DMS79 treated with DMSO at 0.1 percent for 48 hours (cell line): ENCODE measurements at regions not wholly inside any gene's neighbourhood (a gene's known extent, or its start where the extent isn't known, plus 50 kb on each side); places are given as distances from the start of the nearest gene placed in this dataset.

ENCODE experiments used
- DNase-seq: peaks from one replicate; lab custom pipeline; 2025; lab: John Stamatoyannopoulos, UW

DNA sequence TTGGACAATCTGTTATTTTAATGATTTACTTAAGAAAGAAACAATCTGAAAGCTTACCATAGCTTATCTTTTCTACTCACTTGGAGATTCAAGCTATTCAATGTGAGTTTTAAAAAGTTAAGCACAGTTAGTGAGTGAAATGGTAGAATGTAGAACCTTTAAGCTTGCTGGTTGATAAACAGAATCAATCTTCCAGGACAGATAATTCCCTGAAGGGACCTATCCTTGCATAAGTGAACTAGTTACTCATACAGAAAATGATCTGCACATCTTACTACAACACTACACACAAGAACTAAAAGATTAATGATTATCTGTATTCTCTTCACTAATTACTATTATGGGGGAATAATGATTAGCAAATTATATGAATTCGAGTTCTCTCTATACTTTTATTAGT is 165.6 kb downstream of the PALM2AKAP2 start:
- no peak for DNase-seq

DNA sequence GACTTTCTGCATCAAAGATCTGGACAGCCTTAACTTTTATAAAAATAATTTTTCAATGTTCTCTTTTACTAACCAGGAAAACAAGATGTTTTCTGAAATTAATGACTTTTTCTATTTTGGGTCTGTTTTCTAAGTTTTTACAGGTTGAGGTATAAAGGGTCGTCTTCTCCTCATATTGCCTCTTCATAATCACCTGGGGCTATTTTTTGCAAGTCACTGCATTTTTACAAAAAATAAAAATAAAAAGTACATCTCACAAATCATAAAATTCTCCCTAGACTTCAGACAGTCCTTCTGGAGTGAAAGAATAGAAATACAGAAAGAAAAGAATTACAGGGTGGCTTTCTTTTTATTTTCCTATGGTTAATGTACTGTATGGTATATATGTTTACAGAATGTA is 168.5 kb downstream of the PALM2AKAP2 start:
- DNase-seq = no peak

GRCh38 chr9:109950710-109951443 is 170.9 kb downstream of the PALM2AKAP2 start:
- no peak for DNase-seq

DNA sequence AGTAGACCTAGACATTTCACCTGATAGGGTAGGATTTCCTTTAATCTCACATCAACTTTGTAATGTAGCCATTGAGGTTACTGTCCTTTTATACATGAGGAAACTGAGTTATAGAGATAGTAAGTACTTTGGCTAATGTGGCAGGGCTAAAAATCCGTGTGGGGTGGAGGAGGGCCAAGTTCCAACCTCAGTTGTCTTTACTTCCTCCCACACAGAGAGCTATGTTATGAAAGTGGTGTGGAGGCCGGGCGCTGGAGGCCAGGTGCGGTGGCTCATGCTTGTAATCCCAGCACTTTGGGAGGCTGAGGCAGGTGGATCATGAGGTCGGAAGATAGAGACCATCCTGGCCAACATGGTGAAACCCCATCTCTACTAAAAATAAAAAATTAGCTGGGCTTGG is 173.3 kb downstream of the PALM2AKAP2 start:
- no peak for DNase-seq

DNA sequence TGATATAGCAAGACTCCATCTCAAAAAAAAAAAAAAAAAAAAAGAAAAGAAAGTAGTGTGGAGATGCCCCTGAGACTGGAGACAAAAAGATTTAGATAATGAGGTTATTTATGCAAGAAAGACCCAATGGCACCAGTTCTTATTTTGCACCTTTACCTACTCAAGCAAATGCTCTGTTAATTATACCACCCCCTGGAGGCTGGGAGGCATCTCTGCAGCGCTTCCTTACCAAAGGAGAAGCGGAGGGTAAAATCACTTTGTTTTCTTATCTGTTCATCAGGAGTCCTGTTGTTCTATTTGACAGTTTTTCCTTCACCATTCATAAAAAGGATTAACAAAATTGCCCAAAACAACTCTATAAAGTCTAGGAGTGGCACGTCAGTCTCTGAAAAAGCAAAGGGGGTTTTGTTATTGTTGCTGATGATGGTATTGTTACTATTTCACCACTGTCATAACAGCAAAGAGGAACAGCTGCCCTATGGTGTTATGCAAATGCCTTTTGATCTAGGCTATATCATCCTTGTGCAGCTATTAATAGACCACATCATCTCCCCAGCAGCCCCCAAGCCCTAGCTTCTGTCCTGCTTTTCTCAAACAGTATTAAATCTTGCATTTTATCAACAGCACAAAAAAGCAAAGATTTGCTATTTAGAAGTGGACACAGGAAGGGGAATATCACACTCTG is 174.0 kb downstream of the PALM2AKAP2 start:
- no peak for DNase-seq

DNA sequence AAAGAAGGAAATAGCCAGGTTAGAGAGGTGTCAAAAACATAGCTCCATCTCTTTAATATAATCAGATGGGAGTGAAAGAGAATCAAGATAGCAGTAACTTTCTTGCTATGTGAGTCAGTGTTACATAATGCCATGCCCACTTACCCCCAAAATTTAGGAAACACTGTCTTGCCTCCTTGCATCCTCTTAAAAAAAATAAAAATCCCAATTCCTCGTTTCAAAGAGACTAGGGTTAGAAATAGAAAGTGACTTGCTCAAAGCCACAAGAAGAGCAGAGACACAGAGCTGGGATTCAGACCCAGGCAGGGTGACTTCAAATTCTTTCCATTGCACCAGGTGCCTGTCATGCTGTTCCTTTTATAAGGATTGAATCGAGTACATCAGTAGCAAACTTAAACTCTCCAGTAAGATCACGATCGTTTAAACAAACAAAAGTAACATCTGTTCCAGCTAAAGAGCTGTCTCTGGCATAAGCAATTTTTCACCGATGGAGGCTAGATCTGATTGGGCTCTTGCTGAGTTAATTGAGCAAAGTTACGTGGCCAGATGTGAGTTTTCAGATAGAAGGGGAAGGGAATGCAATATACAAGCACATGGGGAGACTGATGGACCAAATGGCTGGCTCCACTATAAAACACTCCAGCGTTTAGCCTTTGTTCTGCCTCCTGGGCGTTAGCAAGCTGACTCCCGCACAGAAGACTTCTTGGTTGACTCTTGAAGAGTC is 176.9 kb downstream of the PALM2AKAP2 start:
- no peak for DNase-seq

GRCh38 chr9:109959679-109960078 is 179.7 kb downstream of the PALM2AKAP2 start:
- no peak for DNase-seq

GRCh38 chr9:109961626-109962025 is 181.6 kb downstream of the PALM2AKAP2 start:
- DNase-seq = no peak

DNA sequence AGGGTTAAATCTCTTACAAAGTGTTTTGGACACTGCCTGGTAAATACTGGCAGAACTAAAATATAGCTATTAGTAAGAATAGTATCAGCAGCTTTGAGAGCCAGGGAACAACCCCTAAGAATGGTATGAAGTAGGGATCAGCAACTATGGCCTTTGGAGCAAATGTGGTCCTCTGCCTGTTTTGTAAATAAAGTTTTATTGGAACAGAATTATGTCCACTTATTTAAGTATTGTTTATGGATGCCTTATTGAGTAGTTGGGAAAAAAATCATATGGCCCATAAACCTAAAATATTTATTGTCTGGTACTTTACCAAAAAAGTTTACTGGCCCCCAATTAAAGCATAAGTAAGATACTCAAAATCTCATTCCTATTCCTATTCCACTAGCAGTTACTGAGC is 182.2 kb downstream of the PALM2AKAP2 start:
- DNase-seq = no peak

DNA sequence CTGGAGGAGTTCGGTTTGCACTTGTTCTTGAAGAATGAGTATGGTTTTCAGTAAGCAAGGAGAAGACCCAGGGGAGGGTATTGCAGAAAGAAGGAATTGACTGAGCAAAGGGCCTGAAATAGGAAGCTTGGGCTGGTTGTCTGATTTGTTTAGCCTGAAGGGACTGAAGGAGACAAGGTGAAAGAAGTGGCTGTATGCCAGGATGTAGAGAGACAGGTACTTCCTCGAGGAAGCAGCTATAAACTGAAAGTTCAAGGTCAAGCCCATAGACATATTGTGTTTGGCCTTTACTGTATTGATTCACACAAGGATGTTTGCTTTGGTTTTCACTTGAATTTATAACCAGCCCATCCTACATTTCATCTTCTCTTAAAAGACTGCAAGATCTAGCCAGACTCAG is 183.1 kb downstream of the PALM2AKAP2 start:
- DNase-seq = no peak

DNA sequence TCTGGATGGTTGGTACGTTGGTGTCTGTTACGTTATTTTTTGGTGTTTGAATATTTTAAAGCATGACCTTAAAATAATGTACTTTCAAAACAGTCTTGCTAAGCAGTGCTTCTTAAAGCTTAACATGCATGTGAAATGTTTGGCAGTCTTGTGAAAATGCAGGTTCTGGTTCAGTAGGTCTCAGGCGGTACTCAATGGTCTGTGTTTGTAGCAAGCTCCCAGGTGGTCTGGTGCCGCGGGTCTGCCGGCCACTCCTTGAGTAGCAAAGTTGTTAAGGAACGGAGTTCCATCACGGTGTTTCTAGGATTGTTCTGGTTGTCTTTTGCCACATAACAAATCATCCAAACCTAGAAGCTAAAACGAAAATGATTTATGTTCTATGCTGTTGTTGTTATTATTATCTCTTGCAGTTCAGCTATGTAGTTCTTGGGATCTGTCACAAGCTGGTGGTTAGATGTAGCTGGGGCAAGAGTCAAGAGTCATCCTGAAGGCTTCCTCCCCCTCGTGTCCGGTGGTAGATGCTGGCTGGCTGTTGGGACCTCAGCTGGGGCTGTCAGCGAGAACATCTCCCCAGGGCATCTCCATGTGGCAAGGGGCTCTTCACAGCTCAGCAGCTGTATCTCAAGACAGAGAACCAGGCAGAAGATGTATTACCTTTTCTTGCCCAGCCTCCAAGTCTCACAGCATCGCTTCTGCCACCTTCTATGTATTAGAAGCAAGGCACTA is 186.8 kb downstream of the PALM2AKAP2 start:
- DNase-seq = no peak

DNA sequence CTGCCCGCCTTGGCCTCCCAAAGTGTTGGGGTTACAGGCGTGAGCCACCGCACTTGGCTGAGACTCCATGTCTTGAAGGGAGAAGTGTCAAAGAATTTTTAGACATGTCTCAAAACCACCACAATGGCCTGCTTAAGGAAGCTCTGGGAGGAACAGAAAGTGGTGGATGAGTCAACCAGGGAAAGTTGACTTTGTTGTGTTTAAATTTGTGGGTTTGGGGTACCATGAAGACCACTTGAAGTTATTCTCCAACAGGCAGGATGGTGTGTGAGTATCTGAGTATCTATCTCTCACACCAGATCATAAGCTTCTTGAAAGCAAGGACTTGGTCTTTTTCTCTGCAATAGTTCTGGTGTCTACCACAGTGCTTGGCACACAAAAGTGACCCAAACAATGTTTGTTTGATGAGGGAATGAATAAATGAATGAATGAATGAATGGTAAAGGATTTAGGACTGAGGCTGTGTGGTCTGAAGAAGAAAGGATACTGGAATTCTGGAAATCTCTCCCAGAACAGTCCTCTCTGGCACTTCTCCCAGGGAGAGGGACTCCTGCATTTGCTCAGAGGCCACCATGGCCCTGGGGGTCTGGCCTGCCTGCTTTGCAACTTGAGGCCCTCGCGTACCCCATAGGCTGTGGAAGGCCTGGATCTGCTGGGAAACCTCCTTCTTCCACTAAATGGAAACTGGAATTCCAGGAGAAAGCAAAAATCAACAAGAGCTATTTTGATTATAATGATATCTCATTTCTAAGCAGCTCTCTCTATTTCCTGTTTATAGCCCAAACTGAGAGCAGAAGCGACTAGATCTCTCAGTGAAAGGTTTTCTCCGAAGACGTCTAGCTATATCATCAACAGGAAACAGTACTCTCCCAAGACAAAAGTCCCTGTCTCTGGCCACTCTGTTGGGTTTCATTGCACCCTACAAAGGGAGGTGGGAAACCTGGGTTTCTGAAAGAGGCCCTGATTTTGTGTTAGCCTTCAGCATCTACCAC is 187.9 kb downstream of the PALM2AKAP2 start:
- DNase-seq = no peak

DNA sequence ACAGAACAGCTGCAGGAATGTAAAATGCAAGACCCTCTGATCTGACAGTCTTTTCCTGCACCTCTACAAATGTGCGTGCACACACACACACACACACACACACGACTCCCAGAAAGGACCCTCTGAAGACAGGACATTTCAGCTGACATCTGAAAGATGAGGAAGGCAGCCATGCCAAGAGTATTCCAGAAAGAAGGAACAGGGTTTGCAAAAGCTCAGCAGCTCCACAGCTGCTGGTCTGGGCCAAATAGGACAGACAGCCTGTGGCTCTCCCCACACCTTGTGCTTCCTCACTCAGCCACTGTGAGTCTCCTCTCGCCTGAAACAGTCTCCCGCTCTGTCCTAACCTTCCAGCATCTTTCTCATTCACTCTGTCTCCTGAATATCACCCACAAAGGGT is 189.0 kb downstream of the PALM2AKAP2 start:
- no peak for DNase-seq

DNA sequence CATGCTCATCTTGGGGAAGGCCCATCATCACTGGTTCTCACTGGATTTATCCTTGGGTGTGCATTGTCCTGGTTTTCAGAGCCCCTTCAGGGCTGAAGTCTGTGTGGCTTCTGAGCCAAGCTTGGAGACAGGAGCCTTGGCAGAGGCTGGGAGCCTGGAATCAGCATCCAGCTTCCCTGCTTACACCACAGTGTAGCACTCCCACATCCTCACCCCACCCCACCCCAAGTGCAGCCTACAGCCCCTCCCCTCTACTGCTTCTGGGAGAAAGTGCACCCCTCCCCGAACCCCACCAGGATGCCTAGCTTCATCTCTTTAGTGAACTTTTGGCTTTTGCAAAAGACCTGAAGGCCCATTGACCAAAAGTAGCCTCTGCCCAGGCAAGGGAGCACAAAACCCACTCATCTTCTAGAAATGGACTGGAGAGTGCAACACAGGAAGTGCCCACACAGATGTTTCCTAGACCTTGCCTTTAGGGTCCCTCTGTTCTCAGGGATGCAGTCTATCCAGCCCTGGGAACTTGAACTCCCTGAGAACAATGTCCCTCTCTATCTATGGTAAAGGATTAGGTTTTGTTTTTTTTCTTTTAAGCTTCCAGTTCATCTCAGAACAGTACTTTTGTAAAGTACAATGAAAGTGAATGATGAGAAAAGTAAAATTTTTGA is 189.7 kb downstream of the PALM2AKAP2 start:
- no peak for DNase-seq

- no peak for DNase-seq
Observed at GRCh38 chr9:109971226-109971625, 191.2 kb downstream of the PALM2AKAP2 start.

DNA sequence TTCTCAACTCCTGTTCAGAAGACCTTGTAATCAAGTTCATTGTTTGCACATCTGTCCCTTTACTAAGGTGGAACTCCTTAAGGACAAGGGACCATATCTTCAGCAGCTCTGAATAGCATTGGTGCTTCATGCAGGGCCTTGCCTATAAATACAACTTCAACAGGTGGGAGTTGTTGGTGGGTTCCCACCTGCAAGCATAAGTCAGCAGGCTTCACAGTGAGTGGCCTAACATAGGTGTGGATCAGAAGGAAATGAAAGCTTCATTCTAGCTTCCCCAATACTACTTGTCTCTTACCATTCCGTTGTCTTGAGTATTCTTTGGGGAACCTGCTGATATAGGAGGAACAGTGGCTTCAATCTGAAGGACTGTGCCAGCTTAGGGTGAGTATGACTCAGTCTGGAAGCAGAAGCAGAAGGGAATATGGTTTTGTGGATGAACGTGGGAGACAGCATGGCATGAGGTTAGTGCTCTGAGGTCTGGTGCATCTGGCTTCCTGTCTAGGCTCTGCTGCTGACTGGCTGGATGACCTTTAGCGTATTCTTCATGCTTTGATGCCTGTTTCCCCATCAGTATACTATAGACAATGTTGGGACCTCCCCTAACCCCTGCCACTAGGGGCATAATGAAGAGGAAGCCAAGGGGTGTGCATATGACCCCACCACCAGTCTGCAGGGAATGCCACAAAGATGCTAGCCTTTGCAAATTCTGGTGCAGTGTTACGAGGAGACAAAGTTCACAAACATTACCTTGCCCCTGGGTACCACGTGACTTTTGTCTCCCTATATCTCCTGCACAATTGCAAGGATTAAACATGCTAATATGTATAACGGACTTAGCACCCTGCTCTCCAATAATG is 192.3 kb downstream of the PALM2AKAP2 start:
- no peak for DNase-seq

DNA sequence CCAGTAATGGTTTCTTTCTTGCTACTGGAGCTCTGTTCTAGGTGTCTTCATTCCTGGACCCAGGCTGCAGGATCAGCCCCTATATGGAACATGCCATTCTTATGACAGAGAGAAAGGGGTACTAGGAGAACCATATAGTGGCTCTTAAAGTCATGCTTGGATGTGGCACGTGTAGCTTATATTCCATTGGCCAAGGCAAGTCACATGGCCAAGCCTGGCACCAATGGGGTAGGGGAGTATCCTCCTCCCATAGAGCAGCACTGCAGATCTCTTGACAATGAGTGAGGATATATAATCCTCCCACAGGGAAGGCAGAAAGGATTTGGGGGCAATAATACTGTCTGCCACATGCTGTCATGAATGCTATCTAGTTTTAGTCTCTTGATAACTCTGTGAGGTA is 193.3 kb downstream of the PALM2AKAP2 start:
- no peak for DNase-seq

DNA sequence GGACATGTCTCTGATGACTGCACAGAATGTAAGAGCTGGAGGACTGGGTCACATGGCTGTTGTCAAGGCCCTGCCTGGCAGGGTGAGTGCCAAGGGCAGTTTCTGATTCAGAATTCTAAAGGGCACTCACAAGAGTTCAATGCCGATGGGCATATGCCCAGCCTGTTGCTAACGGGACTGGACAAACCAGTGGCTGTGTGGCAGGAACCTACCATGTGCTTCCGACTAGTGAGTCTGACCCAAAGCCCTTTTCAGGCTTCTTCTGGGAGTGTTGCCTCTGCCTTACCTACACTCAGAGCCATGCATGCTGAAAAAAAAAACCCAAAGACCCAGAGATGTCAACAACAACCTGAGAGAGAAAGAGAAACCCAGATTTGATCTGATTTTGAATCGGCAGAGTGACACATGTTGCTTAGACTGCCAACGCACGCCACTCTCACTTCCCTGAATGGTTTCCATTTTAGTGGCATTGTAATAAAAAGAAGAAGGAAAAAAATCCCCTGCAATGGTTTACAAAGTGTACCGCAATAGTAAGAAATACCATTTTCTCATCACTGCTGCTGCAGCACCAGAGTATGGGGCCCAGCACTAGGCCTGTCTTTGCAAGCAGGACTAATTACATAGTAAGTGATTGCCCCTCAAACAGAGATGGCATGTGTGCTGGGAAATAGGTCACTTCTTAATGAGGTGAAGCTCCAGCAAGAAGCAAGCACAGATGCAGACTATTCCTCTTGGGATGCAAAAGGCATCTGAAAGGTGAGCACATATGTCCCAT is 194.3 kb downstream of the PALM2AKAP2 start:
- no peak for DNase-seq

DNA sequence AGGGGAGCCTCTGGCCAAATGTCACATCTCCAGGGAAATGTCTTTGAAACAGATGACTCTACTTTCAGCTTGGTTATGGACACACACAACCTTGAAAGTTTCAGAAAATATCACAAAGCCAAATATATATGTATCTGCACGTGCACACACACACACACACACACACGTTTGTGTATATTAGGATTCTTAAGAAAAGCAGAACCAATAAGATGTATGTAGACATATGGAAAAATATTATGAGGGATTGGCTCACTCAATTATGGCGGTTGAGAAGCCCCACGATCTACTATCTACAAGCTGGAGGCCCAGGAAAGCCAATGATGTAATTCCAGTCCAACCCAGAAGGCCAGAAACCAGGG is 194.9 kb downstream of the PALM2AKAP2 start:
- DNase-seq = no peak
